Vagina (tissue), 2 donors: ENCODE measurements at regions not wholly inside any gene's neighbourhood (a gene's known extent, or its start where the extent isn't known, plus 50 kb on each side); places are given as distances from the start of the nearest gene placed in this dataset.

Experiments used
- DNase-seq, 2 donors: peaks; one replicate each; pipeline ENCODE4 v3.0.0-alpha.2; 2017; ENCODE audit errors: extremely low spot score in 2 of 2
- H3K27ac ChIP-seq: fragments of 200-600 bp; sonication (generic); one replicate; pipeline ENCODE4 v1.5.1; 2019
- H3K27me3 ChIP-seq: fragments of 200-600 bp; sonication (generic); one replicate; pipeline ENCODE4 v1.5.1; 2019
- H3K36me3 ChIP-seq, 2 donors: fragments of 200-600 bp; sonication (generic); one replicate each; pipeline ENCODE4 v1.5.1; 2017 to 2019
- H3K4me1 ChIP-seq: fragments of 200-600 bp; sonication (generic); one replicate; pipeline ENCODE4 v1.5.1; 2019
- H3K4me3 ChIP-seq, 2 donors: fragments of 200-600 bp; sonication (generic); 1 replicate in 1 of 2; 2 replicates in 1 of 2; pipeline ENCODE4 v1.5.1; 2016 to 2019
- H3K9me3 ChIP-seq: fragments of 200-600 bp; sonication (generic); one replicate; pipeline ENCODE4 v1.5.1; 2019
- CTCF ChIP-seq, 3 experiments: fragments of 450-650 bp in 2 of 3; fragments of 200-600 bp in 1 of 3; sonication (generic) in 1 of 3; IDR thresholded peaks; one replicate each; pipeline ENCODE4 v1.5.1; 2017 to 2019; ENCODE audit warnings: antibody characterized with exemption in 3 of 3, mild to moderate bottlenecking in 2 of 3, moderate library complexity in 2 of 3
- POLR2A ChIP-seq, 2 donors: fragments of 450-650 bp; IDR thresholded peaks; one replicate each; pipeline ENCODE4 v1.6.1; 2017; ENCODE audit warnings: antibody characterized with exemption in 2 of 2, mild to moderate bottlenecking in 2 of 2, moderate library complexity in 2 of 2
- POLR2AphosphoS5 ChIP-seq, 2 donors: sonication (generic); formaldehyde crosslinking; IDR thresholded peaks; one replicate each; pipeline ENCODE4 v1.9.0; 2017; ENCODE audit warnings: antibody characterized with exemption in 2 of 2, mild to moderate bottlenecking in 2 of 2, low read depth in 1 of 2; ENCODE audit not compliant: insufficient read depth in 1 of 2
- intact Hi-C: fragments of 100-400 bp; cut with DNase I; formaldehyde crosslinking; loops from one replicate; pipeline ENCODE4 v1.15.1; 2023

- no peak for DNase-seq
- Histone ChIP-seq H3K9me3 (no peaks in the 10 kb centered on the region), H3K4me3 (no peak overlapping the region), H3K27me3 (no peaks in the 10 kb centered on the region), H3K36me3 (no peaks in the 10 kb centered on the region), H3K27ac (no peak overlapping the region), H3K4me1 (peaks cover 37% of the 10 kb centered on the region)
- intact Hi-C loops = no loop called here
- no peak for TF ChIP-seq CTCF (IDR thresholded peaks at IDR 0.05)
- TF ChIP-seq POLR2AphosphoS5 (IDR thresholded peaks at IDR 0.05; ENCODE audit: insufficient read depth in 1 of 2, low read depth in 1 of 2) = no peak
- no peak for TF ChIP-seq POLR2A (IDR thresholded peaks at IDR 0.05)
These were observed 56.9 kb upstream of the TNS3 start for GRCh38 chr7:47638679-47639315.

GRCh38 chr7:47636433-47637175 lies 54.7 kb upstream of the TNS3 start:
- no peaks in the 10 kb centered on the region for H3K9me3 ChIP-seq
- intact Hi-C loops = no loop called here
- no peaks in the 10 kb centered on the region for H3K27me3 ChIP-seq
- no peak for TF ChIP-seq CTCF (IDR thresholded peaks at IDR 0.05)
- no peak for TF ChIP-seq POLR2AphosphoS5 (IDR thresholded peaks at IDR 0.05; ENCODE audit: insufficient read depth in 1 of 2, low read depth in 1 of 2)
- no peak for TF ChIP-seq POLR2A (IDR thresholded peaks at IDR 0.05)
- H3K4me1 ChIP-seq = peaks cover 37% of the 10 kb centered on the region
- H3K36me3 ChIP-seq = no peaks in the 10 kb centered on the region
- peak overlapping the region; percentile 67 for H3K27ac ChIP-seq
- no peak for DNase-seq
- H3K4me3 ChIP-seq = no peak overlapping the region

GRCh38 chr7:47636081-47636432 lies 54.1 kb upstream of the TNS3 start:
- TF ChIP-seq CTCF (IDR thresholded peaks at IDR 0.05) (no peak), POLR2AphosphoS5 (IDR thresholded peaks at IDR 0.05; ENCODE audit: insufficient read depth in 1 of 2, low read depth in 1 of 2) (no peak), POLR2A (IDR thresholded peaks at IDR 0.05) (no peak)
- no peak for DNase-seq
- H3K27me3 ChIP-seq = no peaks in the 10 kb centered on the region
- no peaks in the 10 kb centered on the region for H3K9me3 ChIP-seq
- H3K27ac ChIP-seq = peak overlapping the region; percentile 67
- H3K4me1 ChIP-seq = peaks cover 37% of the 10 kb centered on the region
- no peaks in the 10 kb centered on the region for H3K36me3 ChIP-seq
- no peak overlapping the region for H3K4me3 ChIP-seq
- intact Hi-C loops = no loop called here

GRCh38 chr7:47635091-47636080 lies 53.5 kb upstream of the TNS3 start:
- peak overlapping the region; percentile 67 for H3K27ac ChIP-seq
- no peak overlapping the region for H3K4me3 ChIP-seq
- H3K27me3 ChIP-seq = no peaks in the 10 kb centered on the region
- intact Hi-C loops = no loop called here
- H3K36me3 ChIP-seq = no peaks in the 10 kb centered on the region
- TF ChIP-seq POLR2AphosphoS5 (IDR thresholded peaks at IDR 0.05; ENCODE audit: insufficient read depth in 1 of 2, low read depth in 1 of 2) = peak in 1 of 2 donors; percentile 36
- no peak for TF ChIP-seq POLR2A (IDR thresholded peaks at IDR 0.05)
- peaks cover 37% of the 10 kb centered on the region for H3K4me1 ChIP-seq
- no peaks in the 10 kb centered on the region for H3K9me3 ChIP-seq
- no peak for DNase-seq

GRCh38 chr7:47634273-47634672 lies 52.4 kb upstream of the TNS3 start:
- no peak for DNase-seq
- TF ChIP-seq CTCF (IDR thresholded peaks at IDR 0.05) = no peak
- TF ChIP-seq POLR2A (IDR thresholded peaks at IDR 0.05) = no peak
- no peak for TF ChIP-seq POLR2AphosphoS5 (IDR thresholded peaks at IDR 0.05; ENCODE audit: insufficient read depth in 1 of 2, low read depth in 1 of 2)
- H3K9me3 ChIP-seq = no peaks in the 10 kb centered on the region
- no peaks in the 10 kb centered on the region for H3K27me3 ChIP-seq
- no peak overlapping the region for H3K4me3 ChIP-seq
- no peak overlapping the region for H3K27ac ChIP-seq
- intact Hi-C loops = no loop called here
- no peaks in the 10 kb centered on the region for H3K36me3 ChIP-seq
- peaks cover 35% of the 10 kb centered on the region for H3K4me1 ChIP-seq
